ENCODE measurements at regions not wholly inside any gene's neighbourhood (a gene's known extent, or its start where the extent isn't known, plus 50 kb on each side); places are given as distances from the start of the nearest gene placed in this dataset.

DNA sequence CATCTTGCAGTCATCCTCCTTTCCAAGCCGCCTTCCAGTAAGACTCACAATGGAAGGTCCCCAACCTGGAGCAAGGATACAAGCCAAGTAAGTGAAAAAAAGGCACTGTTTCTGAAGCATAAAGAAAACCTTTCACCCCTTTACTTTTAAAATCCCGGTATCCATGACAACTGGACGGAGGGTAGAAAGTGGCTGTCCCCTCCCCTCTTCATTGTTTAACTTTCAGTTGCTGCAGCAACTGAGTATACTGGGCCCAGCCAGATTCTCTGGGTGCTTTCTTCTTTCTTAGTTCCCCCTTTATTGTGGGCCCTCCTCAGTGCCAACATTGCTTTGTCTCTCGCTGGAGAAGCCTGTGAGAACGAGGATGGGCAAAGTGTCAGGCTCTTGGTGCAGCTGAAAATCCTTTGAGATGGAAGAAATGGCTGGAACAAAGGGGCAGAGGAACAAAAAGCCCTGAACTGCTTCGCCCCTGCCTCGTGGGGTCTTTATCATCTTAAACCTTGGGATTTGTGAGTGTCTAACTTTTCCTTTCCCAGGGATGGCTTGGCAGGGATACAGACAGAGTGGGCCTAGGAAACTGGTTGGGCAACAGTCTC lies 224.0 kb upstream of the RGMA start:
- intact Hi-C loops (cut with micrococcal nuclease): no loop called here
- Histone ChIP-seq H4K20me1 (ENCODE audit: insufficient read depth) (no peaks in the 10 kb centered on the region), H3K27ac (ENCODE audit: low read depth, low read length) (no peak overlapping the region), H3K27me3 (ENCODE audit: insufficient read depth, low read length) (peaks cover 16% of the 10 kb centered on the region), H2AFZ (ENCODE audit: low read depth, low read length, poor library complexity, severe bottlenecking) (no peak overlapping the region), H3K79me2 (ENCODE audit: insufficient read depth, low read length) (no peaks in the 10 kb centered on the region), H3K4me1 (ENCODE audit: control insufficient read depth in 1 of 2, insufficient read depth in 2 of 2, low read length in 2 of 2) (no peaks in the 10 kb centered on the region), H3K4me2 (ENCODE audit: low read length) (no peak overlapping the region), H3K4me3 (replicated peaks in 1 of 2; ENCODE audit: low read depth in 1 of 2, low read length in 2 of 2) (no peak overlapping the region), H3K36me3 (ENCODE audit: control insufficient read depth in 1 of 2, insufficient read depth in 2 of 2, low read length in 2 of 2) (no peaks in the 10 kb centered on the region), H3K9me2 (ENCODE audit: insufficient read depth) (no peaks in the 10 kb centered on the region), H3K9ac (ENCODE audit: low read length) (no peak overlapping the region), H3K9me3 (ENCODE audit: control insufficient read depth in 1 of 2, insufficient read depth in 1 of 2, low read depth in 1 of 2, low read length in 2 of 2) (no peaks in the 10 kb centered on the region)
- ChIA-PET CTCF (no interaction called here), RAD21 (ENCODE audit: low non-redundant PET in 1 of 2, low total read pairs in 2 of 2, uncharacterized antibody in 2 of 2, unreplicated experiment in 2 of 2) (no interaction called here), POLR2A (no interaction called here)
- no peak for DNase-seq (ENCODE audit: low read depth, low spot score)
- no peak for TF ChIP-seq TCF7L2 (IDR thresholded peaks at IDR 0.05; ENCODE audit: borderline replicate concordance, extremely low read depth, insufficient read depth, insufficient read length)
- no TSS peak for BruUV-seq (replicated peaks)
- no peak for ATAC-seq

DNA sequence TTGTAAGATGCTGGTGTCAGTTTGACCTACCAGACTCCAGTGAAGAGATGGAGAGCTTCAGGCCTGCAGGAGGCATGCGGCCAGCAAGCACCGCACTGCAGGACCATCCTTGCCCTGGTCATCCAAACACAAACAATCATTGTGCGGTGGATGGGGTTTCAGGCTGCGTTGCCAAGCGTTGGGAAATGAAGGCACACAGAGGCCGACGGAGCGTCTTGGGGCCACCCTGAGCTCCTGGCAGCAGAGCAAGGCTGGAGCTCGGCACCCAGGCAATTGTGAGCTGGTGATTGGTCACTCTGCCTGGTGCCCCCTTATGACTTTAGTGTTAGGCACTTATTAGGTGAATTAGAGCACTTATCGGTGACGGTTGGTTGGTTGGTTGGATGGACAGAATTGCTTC lies 222.6 kb upstream of the RGMA start:
- RAD21 ChIA-PET (ENCODE audit: low non-redundant PET in 1 of 2, low total read pairs in 2 of 2, uncharacterized antibody in 2 of 2, unreplicated experiment in 2 of 2): no interaction called here
- TF ChIP-seq EZH2phosphoT487 (IDR thresholded peaks at IDR 0.05; ENCODE audit: borderline replicate concordance): no peak
- TF ChIP-seq, protein P1, sequence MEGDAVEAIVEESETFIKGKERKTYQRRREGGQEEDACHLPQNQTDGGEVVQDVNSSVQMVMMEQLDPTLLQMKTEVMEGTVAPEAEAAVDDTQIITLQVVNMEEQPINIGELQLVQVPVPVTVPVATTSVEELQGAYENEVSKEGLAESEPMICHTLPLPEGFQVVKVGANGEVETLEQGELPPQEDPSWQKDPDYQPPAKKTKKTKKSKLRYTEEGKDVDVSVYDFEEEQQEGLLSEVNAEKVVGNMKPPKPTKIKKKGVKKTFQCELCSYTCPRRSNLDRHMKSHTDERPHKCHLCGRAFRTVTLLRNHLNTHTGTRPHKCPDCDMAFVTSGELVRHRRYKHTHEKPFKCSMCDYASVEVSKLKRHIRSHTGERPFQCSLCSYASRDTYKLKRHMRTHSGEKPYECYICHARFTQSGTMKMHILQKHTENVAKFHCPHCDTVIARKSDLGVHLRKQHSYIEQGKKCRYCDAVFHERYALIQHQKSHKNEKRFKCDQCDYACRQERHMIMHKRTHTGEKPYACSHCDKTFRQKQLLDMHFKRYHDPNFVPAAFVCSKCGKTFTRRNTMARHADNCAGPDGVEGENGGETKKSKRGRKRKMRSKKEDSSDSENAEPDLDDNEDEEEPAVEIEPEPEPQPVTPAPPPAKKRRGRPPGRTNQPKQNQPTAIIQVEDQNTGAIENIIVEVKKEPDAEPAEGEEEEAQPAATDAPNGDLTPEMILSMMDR (IDR thresholded peaks at IDR 0.05 in 2 of 3, conservative IDR thresholded peaks at IDR 0.05 in 1 of 3; ENCODE audit: borderline replicate concordance in 1 of 3, insufficient read depth in 1 of 3, low read depth in 2 of 3, low read length in 2 of 3): no peak
- no peak for TF ChIP-seq ELF1 (IDR thresholded peaks at IDR 0.05; ENCODE audit: borderline replicate concordance, low read depth)
- TF ChIP-seq ZFX (IDR thresholded peaks at IDR 0.05): no peak
- TF ChIP-seq SIN3A (IDR thresholded peaks at IDR 0.05; ENCODE audit: low read depth): no peak
- no peak for TF ChIP-seq RAD21 (IDR thresholded peaks at IDR 0.05; ENCODE audit: low read depth)
- TF ChIP-seq ZBTB33 (IDR thresholded peaks at IDR 0.05; ENCODE audit: extremely low read depth, insufficient replicate concordance, low read length): no peak
- TF ChIP-seq, protein P2, sequence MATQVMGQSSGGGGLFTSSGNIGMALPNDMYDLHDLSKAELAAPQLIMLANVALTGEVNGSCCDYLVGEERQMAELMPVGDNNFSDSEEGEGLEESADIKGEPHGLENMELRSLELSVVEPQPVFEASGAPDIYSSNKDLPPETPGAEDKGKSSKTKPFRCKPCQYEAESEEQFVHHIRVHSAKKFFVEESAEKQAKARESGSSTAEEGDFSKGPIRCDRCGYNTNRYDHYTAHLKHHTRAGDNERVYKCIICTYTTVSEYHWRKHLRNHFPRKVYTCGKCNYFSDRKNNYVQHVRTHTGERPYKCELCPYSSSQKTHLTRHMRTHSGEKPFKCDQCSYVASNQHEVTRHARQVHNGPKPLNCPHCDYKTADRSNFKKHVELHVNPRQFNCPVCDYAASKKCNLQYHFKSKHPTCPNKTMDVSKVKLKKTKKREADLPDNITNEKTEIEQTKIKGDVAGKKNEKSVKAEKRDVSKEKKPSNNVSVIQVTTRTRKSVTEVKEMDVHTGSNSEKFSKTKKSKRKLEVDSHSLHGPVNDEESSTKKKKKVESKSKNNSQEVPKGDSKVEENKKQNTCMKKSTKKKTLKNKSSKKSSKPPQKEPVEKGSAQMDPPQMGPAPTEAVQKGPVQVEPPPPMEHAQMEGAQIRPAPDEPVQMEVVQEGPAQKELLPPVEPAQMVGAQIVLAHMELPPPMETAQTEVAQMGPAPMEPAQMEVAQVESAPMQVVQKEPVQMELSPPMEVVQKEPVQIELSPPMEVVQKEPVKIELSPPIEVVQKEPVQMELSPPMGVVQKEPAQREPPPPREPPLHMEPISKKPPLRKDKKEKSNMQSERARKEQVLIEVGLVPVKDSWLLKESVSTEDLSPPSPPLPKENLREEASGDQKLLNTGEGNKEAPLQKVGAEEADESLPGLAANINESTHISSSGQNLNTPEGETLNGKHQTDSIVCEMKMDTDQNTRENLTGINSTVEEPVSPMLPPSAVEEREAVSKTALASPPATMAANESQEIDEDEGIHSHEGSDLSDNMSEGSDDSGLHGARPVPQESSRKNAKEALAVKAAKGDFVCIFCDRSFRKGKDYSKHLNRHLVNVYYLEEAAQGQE (IDR thresholded peaks at IDR 0.05; ENCODE audit: low read depth): no peak
- no peak for TF ChIP-seq TCF7L2 (IDR thresholded peaks at IDR 0.05; ENCODE audit: borderline replicate concordance, extremely low read depth, insufficient read depth, insufficient read length)
- TF ChIP-seq CEBPB (IDR thresholded peaks at IDR 0.05; ENCODE audit: low read depth): no peak
- no peak for TF ChIP-seq SRF (IDR thresholded peaks at IDR 0.05; ENCODE audit: low read depth)
- TF ChIP-seq, protein P3, sequence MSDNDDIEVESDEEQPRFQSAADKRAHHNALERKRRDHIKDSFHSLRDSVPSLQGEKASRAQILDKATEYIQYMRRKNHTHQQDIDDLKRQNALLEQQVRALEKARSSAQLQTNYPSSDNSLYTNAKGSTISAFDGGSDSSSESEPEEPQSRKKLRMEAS (IDR thresholded peaks at IDR 0.05): no peak

More for the DNA sequence above, 222.6 kb upstream of the RGMA start:
- Histone ChIP-seq H3K9me3 (ENCODE audit: control insufficient read depth in 1 of 2, insufficient read depth in 1 of 2, low read depth in 1 of 2, low read length in 2 of 2) (no peaks in the 10 kb centered on the region), H3K27me3 (ENCODE audit: insufficient read depth, low read length) (peaks cover 10% of the 10 kb centered on the region), H3K4me1 (ENCODE audit: control insufficient read depth in 1 of 2, insufficient read depth in 2 of 2, low read length in 2 of 2) (no peaks in the 10 kb centered on the region), H3K79me2 (ENCODE audit: insufficient read depth, low read length) (no peaks in the 10 kb centered on the region), H3K4me2 (ENCODE audit: low read length) (no peak overlapping the region), H4K20me1 (ENCODE audit: insufficient read depth) (no peaks in the 10 kb centered on the region), H3K9me2 (ENCODE audit: insufficient read depth) (no peaks in the 10 kb centered on the region), H3K9ac (ENCODE audit: low read length) (no peak overlapping the region), H2AFZ (ENCODE audit: low read depth, low read length, poor library complexity, severe bottlenecking) (no peak overlapping the region), H3K36me3 (ENCODE audit: control insufficient read depth in 1 of 2, insufficient read depth in 2 of 2, low read length in 2 of 2) (no peaks in the 10 kb centered on the region), H3K4me3 (replicated peaks in 1 of 2; ENCODE audit: low read depth in 1 of 2, low read length in 2 of 2) (no peak overlapping the region), H3K27ac (ENCODE audit: low read depth, low read length) (no peak overlapping the region)
- BruUV-seq (replicated peaks): no TSS peak
- ChIA-PET POLR2A (no interaction called here), CTCF (no interaction called here)
- DNase-seq (ENCODE audit: low read depth, low spot score): no peak
- intact Hi-C loops (cut with micrococcal nuclease): no loop called here
- ATAC-seq: no peak
